ENCODE measurements at regions not wholly inside any gene's neighbourhood (a gene's known extent, or its start where the extent isn't known, plus 50 kb on each side); places are given as distances from the start of the nearest gene placed in this dataset.

- FAIRE-seq: no peak
- Histone ChIP-seq H2BK12ac (ENCODE audit: low read depth, low read length) (0 out of 2 replicates have a peak overlapping the region, but pooled peaks have one; percentile 40), H3K4me2 (ENCODE audit: insufficient read depth in 1 of 2, low read depth in 2 of 2, low read length in 2 of 2) (no peak overlapping the region), H3K4me3 (ENCODE audit: extremely low read depth in 1 of 4, insufficient read depth in 2 of 4, low read depth in 3 of 4, low read length in 4 of 4) (no peak overlapping the region), H2BK5ac (ENCODE audit: low read depth, low read length) (no peak overlapping the region), H3K14ac (ENCODE audit: insufficient read length) (no peak overlapping the region), H3K27me3 (replicated peaks in 1 of 4; ENCODE audit: control insufficient read depth in 3 of 4, extremely low read depth in 1 of 4, insufficient read depth in 3 of 4, low read length in 3 of 4) (no peaks in the 10 kb centered on the region), H3K23me2 (ENCODE audit: low read depth, low read length) (no peaks in the 10 kb centered on the region), H3K56ac (replicated peaks; ENCODE audit: insufficient read length, low read depth, low read length) (no peak overlapping the region), H3K23ac (ENCODE audit: insufficient read length) (no peak overlapping the region), H4K8ac (ENCODE audit: extremely low read depth, insufficient read depth, low read length) (no peak overlapping the region), H3K9me3 (ENCODE audit: insufficient read depth in 2 of 2, low read depth in 1 of 2, low read length in 1 of 2) (no peaks in the 10 kb centered on the region), H4K5ac (ENCODE audit: insufficient read length, low read depth, low read length) (no peak overlapping the region), H2BK15ac (ENCODE audit: low read length) (no peak overlapping the region), H3K4me1 (replicated peaks in 1 of 4; ENCODE audit: control insufficient read depth in 3 of 4, insufficient read depth in 4 of 4, low read length in 3 of 4) (peaks cover 0 to 5% (median 2%) of the 10 kb centered on the region in 4 experiments; a peak in 3 of 7 replicates), H3K36me3 (ENCODE audit: control insufficient read depth in 2 of 4, insufficient read depth in 4 of 4, low read length in 3 of 4) (no peaks in the 10 kb centered on the region), H4K91ac (replicated peaks; ENCODE audit: insufficient read length, low read length) (no peak overlapping the region), H2BK20ac (ENCODE audit: low read length) (no peak overlapping the region), H2BK120ac (replicated peaks; ENCODE audit: low read depth, low read length) (no peak overlapping the region), H4K20me1 (replicated peaks in 1 of 2; ENCODE audit: control insufficient read depth in 1 of 2, insufficient read depth in 2 of 2, low read length in 2 of 2) (no peaks in the 10 kb centered on the region), H3K27ac (ENCODE audit: low read depth, low read length) (no peak overlapping the region), H3K79me1 (ENCODE audit: low read depth, low read length) (no peaks in the 10 kb centered on the region), H2AFZ (ENCODE audit: low read length) (peak overlapping the region; percentile 28; the same call in 1 of the 2 replicates), H3K4ac (replicated peaks; ENCODE audit: insufficient read length, low read depth, low read length) (no peak overlapping the region), H3K18ac (ENCODE audit: extremely low read depth, low read length) (no peak overlapping the region), H3K79me2 (ENCODE audit: control insufficient read depth in 1 of 2, insufficient read depth in 2 of 2, low read length in 2 of 2) (no peaks in the 10 kb centered on the region), H2AK5ac (ENCODE audit: low read depth, low read length) (no peak overlapping the region), H3K9ac (replicated peaks in 1 of 4; ENCODE audit: extremely low read depth in 1 of 4, low read depth in 3 of 4, low read length in 3 of 4) (no peak overlapping the region)
- WGBS, 2 experiments (ENCODE audit: extremely low coverage in 1 of 2, insufficient coverage in 1 of 2, insufficient read length in 1 of 2, insufficient replicate concordance in 2 of 2, low coverage in 1 of 2, low lambda C conversion rate in 2 of 2, missing lambda C conversion rate in 1 of 2): 94% methylated on average over 2 of the region's 2 CpGs; no CpG with 5 or more reads in 1 of the 2 experiments
- ChIA-PET CTCF (ENCODE audit: partially characterized antibody) (interaction anchor here (1.7 kb wide), 1 partner anchor 11 kb away, joined by 3 read pairs; no protein-coding TSS in a partner anchor), POLR2A (ENCODE audit: partially characterized antibody) (no interaction called here)
- no peak for TF ChIP-seq POLR2A (IDR thresholded peaks at IDR 0.05; ENCODE audit: control extremely low read depth in 1 of 2, low read depth in 2 of 2, low read length in 2 of 2)
- no peak for TF ChIP-seq TCF12 (IDR thresholded peaks at IDR 0.05; ENCODE audit: low read depth, low read length)
- no peak for TF ChIP-seq SP1 (IDR thresholded peaks at IDR 0.05; ENCODE audit: low read depth, low read length)
- TF ChIP-seq SIX5 (IDR thresholded peaks at IDR 0.05; ENCODE audit: low read depth, low read length): no peak
- TF ChIP-seq CBX8 (IDR thresholded peaks at IDR 0.05; ENCODE audit: borderline replicate concordance, low read depth, low read length): no peak
- TF ChIP-seq MAFK (IDR thresholded peaks at IDR 0.05; ENCODE audit: low read depth, low read length): no peak
- no peak for TF ChIP-seq CEBPB (IDR thresholded peaks at IDR 0.05; ENCODE audit: low read depth, low read length)
- no peak for TF ChIP-seq EP300 (IDR thresholded peaks at IDR 0.05; ENCODE audit: borderline replicate concordance in 1 of 2, low read depth in 2 of 2, low read length in 2 of 2)
- no peak for TF ChIP-seq SUZ12 (IDR thresholded peaks at IDR 0.05; ENCODE audit: low read length)
- TF ChIP-seq RBBP5 (IDR thresholded peaks at IDR 0.05; ENCODE audit: borderline replicate concordance, low read depth, low read length): no peak
- no peak for TF ChIP-seq TEAD4 (IDR thresholded peaks at IDR 0.05; ENCODE audit: low read depth, low read length)
- DNase-seq (ENCODE audit: low read depth in 1 of 2, low spot score in 2 of 2): no peak
These were observed 488.5 kb upstream of the BTBD3 start for GRCh38 chr20:11429168-11429567.

Data from H1 (cell line).